Esophagus mucosa (tissue), 1 donor: ENCODE measurements at regions not wholly inside any gene's neighbourhood (a gene's known extent, or its start where the extent isn't known, plus 50 kb on each side); places are given as distances from the start of the nearest gene placed in this dataset.
A peak's percentile ranks its signal among the peaks of the same experiment; 100 is the strongest.

Source experiments
- ATAC-seq: fragments of 200-7000 bp; cut with Tn5 transposase; one replicate; pipeline ENCODE4 v1.9.1; 2020
- donor health status: DM: yes; HTN: yes; CAD: no.

- no peak for ATAC-seq
These were observed 637.8 kb upstream of the WWC1 start for GRCh38 chr5:167653645-167654106.

- ATAC-seq, result no peak
These were observed 634.4 kb upstream of the WWC1 start for GRCh38 chr5:167657016-167657415.

GRCh38 chr5:167658889-167659288 lies 632.6 kb upstream of the WWC1 start:
- ATAC-seq, result no peak

GRCh38 chr5:167661605-167662004 lies 629.8 kb upstream of the WWC1 start:
- no peak for ATAC-seq

GRCh38 chr5:167664222-167664804 lies 627.1 kb upstream of the WWC1 start:
- no peak for ATAC-seq

- ATAC-seq, result no peak
These were observed 625.5 kb upstream of the WWC1 start for GRCh38 chr5:167665841-167666375.

- ATAC-seq, result no peak
These were observed 620.3 kb upstream of the WWC1 start for GRCh38 chr5:167671176-167671575.

- ATAC-seq, result no peak
These were observed 617.5 kb upstream of the WWC1 start for GRCh38 chr5:167673942-167674341.

GRCh38 chr5:167678481-167678880 lies 613.0 kb upstream of the WWC1 start:
- no peak for ATAC-seq

- no peak for ATAC-seq
These were observed 607.2 kb upstream of the WWC1 start for GRCh38 chr5:167684251-167684650.

- no peak for ATAC-seq
These were observed 602.9 kb upstream of the WWC1 start for GRCh38 chr5:167688341-167689130.

- ATAC-seq, result no peak
These were observed 596.9 kb upstream of the WWC1 start for GRCh38 chr5:167694325-167695147.

- no peak for ATAC-seq
These were observed 594.7 kb upstream of the WWC1 start for GRCh38 chr5:167696558-167697314.

GRCh38 chr5:167699432-167699831 lies 592.0 kb upstream of the WWC1 start:
- peak; percentile 100 for ATAC-seq

GRCh38 chr5:167701051-167701450 lies 590.4 kb upstream of the WWC1 start:
- ATAC-seq, result no peak

GRCh38 chr5:167702014-167702413 lies 589.4 kb upstream of the WWC1 start:
- no peak for ATAC-seq

GRCh38 chr5:167708449-167708848 lies 583.0 kb upstream of the WWC1 start:
- no peak for ATAC-seq

- ATAC-seq, result no peak
These were observed 581.8 kb upstream of the WWC1 start for GRCh38 chr5:167709625-167710024.

GRCh38 chr5:167710444-167711073 lies 580.9 kb upstream of the WWC1 start:
- ATAC-seq, result no peak

GRCh38 chr5:167712986-167713585 lies 578.4 kb upstream of the WWC1 start:
- ATAC-seq, result no peak

- no peak for ATAC-seq
These were observed 577.5 kb upstream of the WWC1 start for GRCh38 chr5:167713896-167714295.
